Esophagus muscularis mucosa (tissue), 3 donors: ENCODE measurements at regions not wholly inside any gene's neighbourhood (a gene's known extent, or its start where the extent isn't known, plus 50 kb on each side); places are given as distances from the start of the nearest gene placed in this dataset.

Source experiments
- POLR2A ChIP-seq: fragments of 450-650 bp; IDR thresholded peaks from one replicate; pipeline ENCODE4 v1.6.1; 2017; ENCODE audit warnings: antibody characterized with exemption, moderate library complexity, mild to moderate bottlenecking, low read depth
- TF ChIP-seq, protein P1 (sequence below), 3 experiments: fragments of 200-600 bp in 2 of 3; fragments of 450-650 bp in 1 of 3; sonication (generic) in 2 of 3; IDR thresholded peaks; one replicate each; pipeline ENCODE4 v1.5.1; 2017 to 2019; ENCODE audit warnings: antibody characterized with exemption in 3 of 3, mild to moderate bottlenecking in 2 of 3, moderate library complexity in 1 of 3

DNA sequence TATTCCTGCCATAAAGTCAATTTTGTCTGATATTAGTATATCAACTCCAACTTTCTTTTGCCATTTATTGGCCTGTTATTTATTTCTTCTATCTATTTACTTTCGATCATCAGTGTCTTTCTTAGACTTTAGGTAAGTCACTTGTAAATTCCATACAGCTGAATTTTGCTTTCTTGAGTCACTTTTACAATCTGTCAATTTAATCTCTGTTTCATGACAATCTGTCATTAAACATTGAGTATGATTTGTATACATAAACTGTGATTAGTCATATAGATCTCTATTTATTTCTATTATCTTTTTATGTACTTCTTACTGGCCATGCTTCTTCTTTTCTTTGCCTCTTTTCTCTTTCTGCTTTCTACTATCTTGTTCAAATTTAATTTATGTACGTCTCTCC lies 160.1 kb downstream of the TMA16 start:
- TF ChIP-seq, protein P1, sequence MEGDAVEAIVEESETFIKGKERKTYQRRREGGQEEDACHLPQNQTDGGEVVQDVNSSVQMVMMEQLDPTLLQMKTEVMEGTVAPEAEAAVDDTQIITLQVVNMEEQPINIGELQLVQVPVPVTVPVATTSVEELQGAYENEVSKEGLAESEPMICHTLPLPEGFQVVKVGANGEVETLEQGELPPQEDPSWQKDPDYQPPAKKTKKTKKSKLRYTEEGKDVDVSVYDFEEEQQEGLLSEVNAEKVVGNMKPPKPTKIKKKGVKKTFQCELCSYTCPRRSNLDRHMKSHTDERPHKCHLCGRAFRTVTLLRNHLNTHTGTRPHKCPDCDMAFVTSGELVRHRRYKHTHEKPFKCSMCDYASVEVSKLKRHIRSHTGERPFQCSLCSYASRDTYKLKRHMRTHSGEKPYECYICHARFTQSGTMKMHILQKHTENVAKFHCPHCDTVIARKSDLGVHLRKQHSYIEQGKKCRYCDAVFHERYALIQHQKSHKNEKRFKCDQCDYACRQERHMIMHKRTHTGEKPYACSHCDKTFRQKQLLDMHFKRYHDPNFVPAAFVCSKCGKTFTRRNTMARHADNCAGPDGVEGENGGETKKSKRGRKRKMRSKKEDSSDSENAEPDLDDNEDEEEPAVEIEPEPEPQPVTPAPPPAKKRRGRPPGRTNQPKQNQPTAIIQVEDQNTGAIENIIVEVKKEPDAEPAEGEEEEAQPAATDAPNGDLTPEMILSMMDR (IDR thresholded peaks at IDR 0.05), result no peak
- no peak for TF ChIP-seq POLR2A
